WTC11 (cell line): ENCODE measurements at regions not wholly inside any gene's neighbourhood (a gene's known extent, or its start where the extent isn't known, plus 50 kb on each side); places are given as distances from the start of the nearest gene placed in this dataset.
"Not testable (repeated sequence)": the region's sequence is repeated elsewhere in the genome, so short reads cannot be mapped to it uniquely, and the experiment has no call there.

Experiments used
- ATAC-seq: fragments of 200-7000 bp; cut with Tn5 transposase; 2 replicates; pipeline ENCODE4 v1.10.0; 2021; ENCODE audit warnings: mild to moderate bottlenecking, moderate library complexity
- CTCF ChIA-PET: fragments of 300-600 bp; sonication (Branson Sonifier 250); formaldehyde crosslinking; loops from one replicate; lab custom pipeline; 2021; ENCODE audit warnings: antibody characterized with exemption; lab: Charles Lee
- POLR2A ChIA-PET: fragments of 350-600 bp; sonication (Branson Sonifier 250); formaldehyde crosslinking; loops from one replicate; lab custom pipeline; 2021; ENCODE audit warnings: antibody characterized with exemption; lab: Charles Lee
- DNase-seq: peaks from one replicate; pipeline ENCODE4 v3.0.0; 2021; ENCODE audit warnings: low spot score
- H3K27ac Mint-ChIP-seq: 2 replicates; pipeline ENCODE4 v1.8.0; 2021; ENCODE audit warnings: mixed read lengths
- H3K27me3 Mint-ChIP-seq: 2 replicates; pipeline ENCODE4 v1.8.0; 2021; ENCODE audit warnings: low read depth, mild to moderate bottlenecking, moderate library complexity, mixed read lengths
- H3K36me3 Mint-ChIP-seq: 2 replicates; pipeline ENCODE4 v1.8.0; 2021; ENCODE audit warnings: mixed read lengths
- H3K4me1 Mint-ChIP-seq: 2 replicates; pipeline ENCODE4 v1.8.0; 2022; ENCODE audit warnings: mixed read lengths
- H3K4me3 Mint-ChIP-seq: 2 replicates; pipeline ENCODE4 v1.8.0; 2021; ENCODE audit warnings: mild to moderate bottlenecking, moderate library complexity, mixed read lengths
- H3K9me3 Mint-ChIP-seq: 2 replicates; pipeline ENCODE4 v1.8.0; 2021; ENCODE audit warnings: mixed read lengths
- ATF2 ChIP-seq: sonication (generic); formaldehyde crosslinking; IDR thresholded peaks from 2 replicates; pipeline ENCODE4 v1.8.1; 2022; ENCODE audit warnings: low read depth, missing genetic modification reagents, borderline replicate concordance
- GRHL2 ChIP-seq: fragments of 250-450 bp; sonication (Bioruptor Pico); IDR thresholded peaks from 2 replicates; pipeline ENCODE4 v1.8.0; 2022; ENCODE audit warnings: mild to moderate bottlenecking, moderate library complexity; ENCODE audit not compliant: insufficient replicate concordance, severe bottlenecking
- HMGXB4 ChIP-seq: sonication (generic); formaldehyde crosslinking; IDR thresholded peaks from 2 replicates; pipeline ENCODE4 v1.8.1; 2023; ENCODE audit warnings: mild to moderate bottlenecking, moderate library complexity, missing genetic modification reagents
- MYBL2 ChIP-seq: sonication (generic); formaldehyde crosslinking; IDR thresholded peaks from 2 replicates; pipeline ENCODE4 v1.8.1; 2023; ENCODE audit warnings: mild to moderate bottlenecking, moderate library complexity, missing genetic modification reagents
- NFATC4 ChIP-seq: fragments of 250-450 bp; sonication (Bioruptor Pico); IDR thresholded peaks from 2 replicates; pipeline ENCODE4 v1.9.0; 2021; ENCODE audit warnings: mild to moderate bottlenecking
- NFE2L1 ChIP-seq: sonication (generic); formaldehyde crosslinking; IDR thresholded peaks from 2 replicates; pipeline ENCODE4 v1.8.1; 2023; ENCODE audit warnings: missing genetic modification reagents
- PRRX2 ChIP-seq: fragments of 250-450 bp; sonication (Bioruptor Pico); IDR thresholded peaks from 2 replicates; pipeline ENCODE4 v1.8.0; 2021; ENCODE audit warnings: mild to moderate bottlenecking
- RELA ChIP-seq: sonication (generic); formaldehyde crosslinking; IDR thresholded peaks from 2 replicates; pipeline ENCODE4 v1.8.1; 2022; ENCODE audit warnings: missing genetic modification reagents, mild to moderate bottlenecking, borderline replicate concordance
- RORB ChIP-seq: fragments of 250-450 bp; sonication (Bioruptor Pico); IDR thresholded peaks from 2 replicates; pipeline ENCODE4 v1.9.0; 2021; ENCODE audit warnings: mild to moderate bottlenecking
- TCF7 ChIP-seq: sonication (generic); formaldehyde crosslinking; IDR thresholded peaks from 2 replicates; pipeline ENCODE4 v1.8.0; 2022; ENCODE audit warnings: mild to moderate bottlenecking, low read depth, missing genetic modification reagents, moderate library complexity
- ZNF396 ChIP-seq: fragments of 250-450 bp; sonication (Bioruptor Pico); IDR thresholded peaks from 2 replicates; pipeline ENCODE4 v1.8.0; 2021; ENCODE audit warnings: mild to moderate bottlenecking, moderate library complexity, borderline replicate concordance
- TF ChIP-seq, protein P1 (sequence below): sonication (generic); formaldehyde crosslinking; IDR thresholded peaks from 2 replicates; pipeline ENCODE4 v1.8.1; 2022; ENCODE audit warnings: missing genetic modification reagents, borderline replicate concordance
- TF ChIP-seq, protein P2 (sequence below): fragments of 250-450 bp; sonication (Bioruptor Pico); IDR thresholded peaks from 2 replicates; pipeline ENCODE4 v1.9.0; 2021; ENCODE audit warnings: moderate library complexity, mild to moderate bottlenecking, inconsistent platforms, borderline replicate concordance
- TF ChIP-seq, protein P3 (sequence below): fragments of 250-450 bp; sonication (Bioruptor Pico); IDR thresholded peaks from 2 replicates; pipeline ENCODE4 v1.9.0; 2021; ENCODE audit warnings: mild to moderate bottlenecking
- TF ChIP-seq, protein P4 (sequence below): sonication (generic); formaldehyde crosslinking; IDR thresholded peaks from 2 replicates; pipeline ENCODE4 v1.8.1; 2022; ENCODE audit warnings: low read depth, mild to moderate bottlenecking, moderate library complexity, missing genetic modification reagents, borderline replicate concordance
- TF ChIP-seq, protein P5 (sequence below): fragments of 250-450 bp; sonication (Bioruptor Pico); IDR thresholded peaks from 2 replicates; pipeline ENCODE4 v1.9.0; 2021; ENCODE audit warnings: mild to moderate bottlenecking, borderline replicate concordance

- TF ChIP-seq MYBL2 (CRISPR knock-in tag), result no peak
- TF ChIP-seq ZNF396, result no peak
- TF ChIP-seq, all 79 proteins: peak for 0
Observed at GRCh38 chr11:81772166-81772565, 961.5 kb downstream of the FAM181B start (continued).

- POLR2A ChIA-PET, H3K27ac Mint-ChIP-seq, DNase-seq, H3K9me3 Mint-ChIP-seq, ATAC-seq, H3K36me3 Mint-ChIP-seq, CTCF ChIA-PET, H3K27me3 Mint-ChIP-seq, H3K4me3 Mint-ChIP-seq: not testable (repeated sequence)
- H3K4me1 Mint-ChIP-seq, result peaks cover 18% of the 10 kb centered on the region
Observed at GRCh38 chr11:81769906-81770305, 963.8 kb downstream of the FAM181B start.

- no peaks in the 10 kb centered on the region for H3K36me3 Mint-ChIP-seq
- H3K4me3 Mint-ChIP-seq, result no peak overlapping the region
- no peaks in the 10 kb centered on the region for H3K9me3 Mint-ChIP-seq
- no peak for DNase-seq
- no peak for TF ChIP-seq ATF2 (CRISPR knock-in tag)
- TF ChIP-seq, protein P1, sequence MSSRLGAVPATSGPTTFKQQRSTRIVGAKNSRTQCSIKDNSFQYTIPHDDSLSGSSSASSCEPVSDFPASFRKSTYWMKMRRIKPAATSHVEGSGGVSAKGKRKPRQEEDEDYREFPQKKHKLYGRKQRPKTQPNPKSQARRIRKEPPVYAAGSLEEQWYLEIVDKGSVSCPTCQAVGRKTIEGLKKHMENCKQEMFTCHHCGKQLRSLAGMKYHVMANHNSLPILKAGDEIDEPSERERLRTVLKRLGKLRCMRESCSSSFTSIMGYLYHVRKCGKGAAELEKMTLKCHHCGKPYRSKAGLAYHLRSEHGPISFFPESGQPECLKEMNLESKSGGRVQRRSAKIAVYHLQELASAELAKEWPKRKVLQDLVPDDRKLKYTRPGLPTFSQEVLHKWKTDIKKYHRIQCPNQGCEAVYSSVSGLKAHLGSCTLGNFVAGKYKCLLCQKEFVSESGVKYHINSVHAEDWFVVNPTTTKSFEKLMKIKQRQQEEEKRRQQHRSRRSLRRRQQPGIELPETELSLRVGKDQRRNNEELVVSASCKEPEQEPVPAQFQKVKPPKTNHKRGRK (CRISPR knock-in tag), result 0 out of 2 replicates have a peak, but pooled peaks have one; percentile 65
- H3K4me1 Mint-ChIP-seq, result no peaks in the 10 kb centered on the region
- H3K27ac Mint-ChIP-seq, result no peak overlapping the region
- no peaks in the 10 kb centered on the region for H3K27me3 Mint-ChIP-seq
- no peak for ATAC-seq
- ChIA-PET POLR2A (no interaction called here), CTCF (no interaction called here)
Observed at GRCh38 chr11:81756864-81757595, 976.6 kb downstream of the FAM181B start.

GRCh38 chr11:81749245-81749644 is 984.4 kb downstream of the FAM181B start:
- Mint-ChIP-seq H3K4me1 (no peaks in the 10 kb centered on the region), H3K4me3 (no peak overlapping the region), H3K9me3 (peaks cover 6% of the 10 kb centered on the region; the same call in 1 of the 2 replicates), H3K27ac (no peak overlapping the region), H3K36me3 (no peaks in the 10 kb centered on the region), H3K27me3 (no peaks in the 10 kb centered on the region)
- CTCF ChIA-PET, result no interaction called here
- POLR2A ChIA-PET, result no interaction called here
- no peak for DNase-seq
- no peak for ATAC-seq
- TF ChIP-seq MYBL2 (CRISPR knock-in tag) (no peak), NFATC4 (CRISPR knock-in tag) (no peak), HMGXB4 (CRISPR knock-in tag) (no peak), RELA (CRISPR knock-in tag) (no peak), TCF7 (CRISPR knock-in tag) (no peak), GRHL2 (CRISPR knock-in tag) (no peak), PRRX2 (CRISPR knock-in tag) (no peak), RORB (CRISPR knock-in tag) (no peak), NFE2L1 (no peak)
- TF ChIP-seq, protein P2, sequence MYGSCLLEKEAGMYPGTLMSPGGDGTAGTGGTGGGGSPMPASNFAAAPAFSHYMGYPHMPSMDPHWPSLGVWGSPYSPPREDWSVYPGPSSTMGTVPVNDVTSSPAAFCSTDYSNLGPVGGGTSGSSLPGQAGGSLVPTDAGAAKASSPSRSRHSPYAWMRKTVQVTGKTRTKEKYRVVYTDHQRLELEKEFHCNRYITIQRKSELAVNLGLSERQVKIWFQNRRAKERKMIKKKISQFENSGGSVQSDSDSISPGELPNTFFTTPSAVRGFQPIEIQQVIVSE (CRISPR knock-in tag), result no peak
- TF ChIP-seq, protein P3, sequence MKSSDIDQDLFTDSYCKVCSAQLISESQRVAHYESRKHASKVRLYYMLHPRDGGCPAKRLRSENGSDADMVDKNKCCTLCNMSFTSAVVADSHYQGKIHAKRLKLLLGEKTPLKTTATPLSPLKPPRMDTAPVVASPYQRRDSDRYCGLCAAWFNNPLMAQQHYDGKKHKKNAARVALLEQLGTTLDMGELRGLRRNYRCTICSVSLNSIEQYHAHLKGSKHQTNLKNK (CRISPR knock-in tag), result no peak
- TF ChIP-seq, protein P4, sequence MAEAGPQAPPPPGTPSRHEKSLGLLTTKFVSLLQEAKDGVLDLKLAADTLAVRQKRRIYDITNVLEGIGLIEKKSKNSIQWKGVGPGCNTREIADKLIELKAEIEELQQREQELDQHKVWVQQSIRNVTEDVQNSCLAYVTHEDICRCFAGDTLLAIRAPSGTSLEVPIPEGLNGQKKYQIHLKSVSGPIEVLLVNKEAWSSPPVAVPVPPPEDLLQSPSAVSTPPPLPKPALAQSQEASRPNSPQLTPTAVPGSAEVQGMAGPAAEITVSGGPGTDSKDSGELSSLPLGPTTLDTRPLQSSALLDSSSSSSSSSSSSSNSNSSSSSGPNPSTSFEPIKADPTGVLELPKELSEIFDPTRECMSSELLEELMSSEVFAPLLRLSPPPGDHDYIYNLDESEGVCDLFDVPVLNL (CRISPR knock-in tag), result no peak
- TF ChIP-seq, protein P5, sequence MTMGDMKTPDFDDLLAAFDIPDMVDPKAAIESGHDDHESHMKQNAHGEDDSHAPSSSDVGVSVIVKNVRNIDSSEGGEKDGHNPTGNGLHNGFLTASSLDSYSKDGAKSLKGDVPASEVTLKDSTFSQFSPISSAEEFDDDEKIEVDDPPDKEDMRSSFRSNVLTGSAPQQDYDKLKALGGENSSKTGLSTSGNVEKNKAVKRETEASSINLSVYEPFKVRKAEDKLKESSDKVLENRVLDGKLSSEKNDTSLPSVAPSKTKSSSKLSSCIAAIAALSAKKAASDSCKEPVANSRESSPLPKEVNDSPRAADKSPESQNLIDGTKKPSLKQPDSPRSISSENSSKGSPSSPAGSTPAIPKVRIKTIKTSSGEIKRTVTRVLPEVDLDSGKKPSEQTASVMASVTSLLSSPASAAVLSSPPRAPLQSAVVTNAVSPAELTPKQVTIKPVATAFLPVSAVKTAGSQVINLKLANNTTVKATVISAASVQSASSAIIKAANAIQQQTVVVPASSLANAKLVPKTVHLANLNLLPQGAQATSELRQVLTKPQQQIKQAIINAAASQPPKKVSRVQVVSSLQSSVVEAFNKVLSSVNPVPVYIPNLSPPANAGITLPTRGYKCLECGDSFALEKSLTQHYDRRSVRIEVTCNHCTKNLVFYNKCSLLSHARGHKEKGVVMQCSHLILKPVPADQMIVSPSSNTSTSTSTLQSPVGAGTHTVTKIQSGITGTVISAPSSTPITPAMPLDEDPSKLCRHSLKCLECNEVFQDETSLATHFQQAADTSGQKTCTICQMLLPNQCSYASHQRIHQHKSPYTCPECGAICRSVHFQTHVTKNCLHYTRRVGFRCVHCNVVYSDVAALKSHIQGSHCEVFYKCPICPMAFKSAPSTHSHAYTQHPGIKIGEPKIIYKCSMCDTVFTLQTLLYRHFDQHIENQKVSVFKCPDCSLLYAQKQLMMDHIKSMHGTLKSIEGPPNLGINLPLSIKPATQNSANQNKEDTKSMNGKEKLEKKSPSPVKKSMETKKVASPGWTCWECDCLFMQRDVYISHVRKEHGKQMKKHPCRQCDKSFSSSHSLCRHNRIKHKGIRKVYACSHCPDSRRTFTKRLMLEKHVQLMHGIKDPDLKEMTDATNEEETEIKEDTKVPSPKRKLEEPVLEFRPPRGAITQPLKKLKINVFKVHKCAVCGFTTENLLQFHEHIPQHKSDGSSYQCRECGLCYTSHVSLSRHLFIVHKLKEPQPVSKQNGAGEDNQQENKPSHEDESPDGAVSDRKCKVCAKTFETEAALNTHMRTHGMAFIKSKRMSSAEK (CRISPR knock-in tag), result no peak
